GM10248 (cell line): ENCODE measurements at regions not wholly inside any gene's neighbourhood (a gene's known extent, or its start where the extent isn't known, plus 50 kb on each side); places are given as distances from the start of the nearest gene placed in this dataset.

Experiments used
- CTCF ChIA-PET: fragments of 300-600 bp; sonication (Branson Sonifier 250); formaldehyde crosslinking; extraction: SDS; loops from one replicate; lab custom pipeline; 2021; ENCODE audit warnings: antibody characterized with exemption; lab: Yijun Ruan, JAX
- POLR2A ChIA-PET: fragments of 350-650 bp; sonication (Branson Sonifier 250); formaldehyde crosslinking; extraction: SDS; loops from one replicate; lab custom pipeline; 2020; ENCODE audit warnings: antibody characterized with exemption; lab: Yijun Ruan, JAX
- DNase-seq: peaks from one replicate; pipeline ENCODE4 v3.0.0; 2012; ENCODE audit errors: extremely low spot score
- CTCF ChIP-seq: IDR thresholded peaks from 2 replicates; pipeline ENCODE4 v1.5.1; 2012; ENCODE audit warnings: mild to moderate bottlenecking, low read depth; ENCODE audit errors: extremely low read depth, missing control alignments, control extremely low read depth

GRCh38 chr17:27376637-27377547 lies 79.4 kb upstream of the KSR1 start:
- CTCF ChIA-PET, result interaction anchor here (0.8 to 2.1 kb wide), 5 partner anchors 14 to 223 kb away, joined by 3 to 6 read pairs (median 4); no protein-coding TSS in a partner anchor
- no peak for TF ChIP-seq CTCF
- DNase-seq, result no peak
- POLR2A ChIA-PET, result no interaction called here

- no peak for DNase-seq
- ChIA-PET CTCF (interaction anchor here (0.9 to 7.3 kb wide), 3 partner anchors 16 to 222 kb away, joined by 3 to 74 read pairs (median 23); no protein-coding TSS in a partner anchor), POLR2A (no interaction called here)
- TF ChIP-seq CTCF, result no peak
Measured at GRCh38 chr17:27378482-27379175, 77.6 kb upstream of the KSR1 start.

- ChIA-PET POLR2A (no interaction called here), CTCF (interaction anchor here (0.7 to 7.3 kb wide), 28 partner anchors 8 to 271 kb away, joined by 3 to 74 read pairs (median 3); no protein-coding TSS in a partner anchor)
- TF ChIP-seq CTCF, result no peak
- no peak for DNase-seq
Measured at GRCh38 chr17:27379888-27380533, 76.2 kb upstream of the KSR1 start.

- CTCF ChIA-PET, result interaction anchor here (0.7 to 7.3 kb wide), 27 partner anchors 9 to 270 kb away, joined by 3 to 74 read pairs (median 3); no protein-coding TSS in a partner anchor
- no peak for TF ChIP-seq CTCF
- no peak for DNase-seq
- POLR2A ChIA-PET, result no interaction called here
Measured at GRCh38 chr17:27380551-27380950, 75.7 kb upstream of the KSR1 start.

GRCh38 chr17:27381007-27381501 lies 75.2 kb upstream of the KSR1 start:
- CTCF ChIA-PET, result interaction anchor here (0.7 to 7.3 kb wide), 26 partner anchors 8 to 270 kb away, joined by 3 to 74 read pairs (median 4); no protein-coding TSS in a partner anchor
- POLR2A ChIA-PET, result no interaction called here
- DNase-seq, result peak; percentile 91
- peak; percentile 98 for TF ChIP-seq CTCF

GRCh38 chr17:27382025-27382424 lies 74.2 kb upstream of the KSR1 start:
- CTCF ChIA-PET, result interaction anchor here (0.7 to 7.3 kb wide), 15 partner anchors 8 to 512 kb away, joined by 3 to 74 read pairs (median 4); no protein-coding TSS in a partner anchor
- POLR2A ChIA-PET, result interaction anchor here (0.8 kb wide), 1 partner anchor 86 kb away, joined by 4 read pairs; no protein-coding TSS in a partner anchor
- no peak for DNase-seq
- no peak for TF ChIP-seq CTCF
